Activated CD8-positive, alpha-beta T cell treated with anti-CD3 and anti-CD28 coated beads, Interleukin-2, amount 10 ng/mL, durations not matched to agents 7 days and 5 days (primary cell): ENCODE measurements at regions not wholly inside any gene's neighbourhood (a gene's known extent, or its start where the extent isn't known, plus 50 kb on each side); places are given as distances from the start of the nearest gene placed in this dataset.

Source experiments
- ATAC-seq: fragments of 150-1000 bp; cut with Tn5 transposase; one replicate; pipeline ENCODE4 v1.10.0; 2021; ENCODE audit warnings: moderate library complexity
- CTCF ChIA-PET: fragments of 350-600 bp; sonication (Branson Sonifier 250); formaldehyde crosslinking; loops from one replicate; lab custom pipeline; 2021; ENCODE audit warnings: antibody characterized with exemption; lab: Charles Lee
- POLR2A ChIA-PET: fragments of 350-600 bp; sonication (Branson Sonifier 250); formaldehyde crosslinking; loops from one replicate; lab custom pipeline; 2021; ENCODE audit warnings: antibody characterized with exemption; lab: Charles Lee
- DNase-seq: peaks from one replicate; pipeline ENCODE4 v3.0.0-alpha.2; 2020
- H3K27ac Mint-ChIP-seq: one replicate; pipeline ENCODE4 v1.8.0; 2021; ENCODE audit warnings: mild to moderate bottlenecking, mixed read lengths
- H3K27me3 Mint-ChIP-seq: one replicate; pipeline ENCODE4 v1.8.0; 2021; ENCODE audit warnings: low read depth, mixed read lengths
- H3K36me3 Mint-ChIP-seq: one replicate; pipeline ENCODE4 v1.8.0; 2021; ENCODE audit warnings: low read depth, mixed read lengths
- H3K4me1 Mint-ChIP-seq: one replicate; pipeline ENCODE4 v1.8.0; 2021; ENCODE audit warnings: low read depth, mixed read lengths
- H3K4me3 Mint-ChIP-seq: one replicate; pipeline ENCODE4 v1.8.0; 2021; ENCODE audit warnings: mild to moderate bottlenecking, mixed read lengths
- H3K9me3 Mint-ChIP-seq: one replicate; pipeline ENCODE4 v1.8.0; 2022; ENCODE audit warnings: mixed read lengths; ENCODE audit not compliant: insufficient read depth

- no peaks in the 10 kb centered on the region for H3K9me3 Mint-ChIP-seq
- peaks cover 10% of the 10 kb centered on the region for H3K4me1 Mint-ChIP-seq
- H3K4me3 Mint-ChIP-seq = no peak overlapping the region
- ATAC-seq (no peak), DNase-seq (no peak)
- ChIA-PET POLR2A (no interaction called here), CTCF (interaction anchor here (0.7 to 1.2 kb wide), 4 partner anchors 34 to 61 kb away, joined by 3 to 4 read pairs (median 3); no protein-coding TSS in a partner anchor)
- H3K27me3 Mint-ChIP-seq = peaks cover 28% of the 10 kb centered on the region
- no peak overlapping the region for H3K27ac Mint-ChIP-seq
- H3K36me3 Mint-ChIP-seq = no peaks in the 10 kb centered on the region
Observed at GRCh38 chr2:176493909-176494308, 224.7 kb downstream of the MTX2 start.

GRCh38 chr2:176494949-176495353 lies 225.7 kb downstream of the MTX2 start:
- peaks cover 35% of the 10 kb centered on the region for H3K27me3 Mint-ChIP-seq
- POLR2A ChIA-PET = no interaction called here
- CTCF ChIA-PET = interaction anchor here (1.3 kb wide), 1 partner anchor 22 kb away, joined by 3 read pairs; no protein-coding TSS in a partner anchor
- H3K4me3 Mint-ChIP-seq = no peak overlapping the region
- no peaks in the 10 kb centered on the region for H3K9me3 Mint-ChIP-seq
- no peak for ATAC-seq
- no peak for DNase-seq
- H3K27ac Mint-ChIP-seq = no peak overlapping the region
- no peaks in the 10 kb centered on the region for H3K36me3 Mint-ChIP-seq
- H3K4me1 Mint-ChIP-seq = peaks cover 10% of the 10 kb centered on the region

GRCh38 chr2:176495826-176496225 lies 226.6 kb downstream of the MTX2 start:
- Mint-ChIP-seq H3K4me1 (peaks cover 10% of the 10 kb centered on the region), H3K4me3 (no peak overlapping the region), H3K27me3 (peaks cover 35% of the 10 kb centered on the region), H3K36me3 (no peaks in the 10 kb centered on the region), H3K9me3 (no peaks in the 10 kb centered on the region), H3K27ac (no peak overlapping the region)
- ATAC-seq = no peak
- no peak for DNase-seq
- ChIA-PET CTCF (interaction anchor here (1.1 to 1.2 kb wide), 2 partner anchors 16 to 41 kb away, joined by 3 read pairs; no protein-coding TSS in a partner anchor), POLR2A (no interaction called here)

- Mint-ChIP-seq H3K36me3 (no peaks in the 10 kb centered on the region), H3K4me1 (peaks cover under 1% of the 10 kb centered on the region), H3K9me3 (no peaks in the 10 kb centered on the region), H3K27me3 (peaks cover 38% of the 10 kb centered on the region), H3K27ac (no peak overlapping the region), H3K4me3 (no peak overlapping the region)
- CTCF ChIA-PET = interaction anchor here (1.1 to 1.2 kb wide), 2 partner anchors 15 to 42 kb away, joined by 3 read pairs; no protein-coding TSS in a partner anchor
- ATAC-seq = no peak
- POLR2A ChIA-PET = no interaction called here
- DNase-seq = no peak
Observed at GRCh38 chr2:176496761-176497160, 227.5 kb downstream of the MTX2 start.

DNA sequence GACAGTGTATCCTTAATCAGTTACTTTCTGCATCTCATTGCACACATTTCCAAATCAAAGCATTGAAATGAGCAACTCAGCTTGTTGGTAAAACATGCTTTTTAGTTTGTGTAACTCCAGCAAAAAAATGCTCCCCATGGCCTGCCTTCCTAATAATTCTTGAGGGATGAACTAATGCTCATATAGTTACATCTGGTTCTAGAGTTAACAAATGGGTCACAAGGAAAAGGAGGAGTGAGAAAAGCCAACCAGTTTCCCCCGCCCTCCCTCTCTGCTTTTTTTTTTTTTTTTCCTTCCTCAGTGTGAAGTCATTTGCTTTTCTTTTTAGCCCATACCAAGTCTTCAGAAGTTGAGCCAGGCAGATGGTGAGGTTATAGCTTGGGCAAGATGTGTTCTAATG lies 231.7 kb downstream of the MTX2 start:
- Mint-ChIP-seq H3K4me3 (no peak overlapping the region), H3K4me1 (no peaks in the 10 kb centered on the region), H3K9me3 (no peaks in the 10 kb centered on the region), H3K27me3 (peaks cover 29% of the 10 kb centered on the region), H3K27ac (no peak overlapping the region), H3K36me3 (no peaks in the 10 kb centered on the region)
- ChIA-PET CTCF (interaction anchor here (1.0 to 1.5 kb wide), 2 partner anchors 9 to 53 kb away, joined by 3 to 6 read pairs; no protein-coding TSS in a partner anchor), POLR2A (no interaction called here)
- ATAC-seq (no peak), DNase-seq (no peak)

DNA sequence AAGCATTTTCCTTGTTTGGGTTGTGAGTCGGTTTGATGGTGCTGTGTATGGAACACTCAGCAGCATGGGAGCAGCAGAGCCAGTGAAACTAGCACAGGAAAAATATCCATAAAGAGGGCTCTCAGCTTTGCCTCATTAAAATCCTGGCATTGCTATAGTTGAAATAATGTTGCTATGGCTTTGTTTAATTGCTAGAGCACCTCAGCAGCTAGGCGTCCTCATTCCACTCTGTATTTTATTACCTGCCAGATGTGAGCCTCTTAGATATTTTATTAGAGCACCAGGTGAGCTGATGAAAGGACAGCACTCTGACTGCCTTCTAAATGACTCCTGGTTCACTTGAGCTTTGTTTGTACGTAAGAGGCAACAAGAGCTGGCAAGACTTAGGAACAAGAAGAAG lies 232.4 kb downstream of the MTX2 start:
- H3K9me3 Mint-ChIP-seq = no peaks in the 10 kb centered on the region

DNA sequence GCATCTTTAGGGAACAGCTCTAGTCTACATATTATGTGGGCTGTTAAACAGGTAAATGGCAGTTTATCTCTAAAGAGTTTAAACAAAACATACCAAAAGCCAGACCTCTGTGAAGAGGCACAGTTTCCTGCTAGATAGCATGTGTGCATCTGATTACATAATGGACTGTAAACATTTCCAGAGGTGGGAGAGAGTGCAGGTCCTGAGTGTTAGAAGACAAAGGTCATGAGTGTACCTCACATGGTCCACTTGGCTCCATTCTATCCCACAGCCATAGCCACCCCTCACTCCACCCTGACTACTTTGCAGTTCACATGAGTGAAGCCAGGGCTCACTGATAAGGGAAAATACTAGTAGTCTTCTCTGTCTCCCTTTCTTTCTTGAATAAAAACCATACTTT lies 233.4 kb downstream of the MTX2 start:
- Mint-ChIP-seq H3K36me3 (no peaks in the 10 kb centered on the region), H3K27me3 (peaks cover 26% of the 10 kb centered on the region), H3K27ac (no peak overlapping the region), H3K4me3 (no peak overlapping the region), H3K9me3 (no peaks in the 10 kb centered on the region), H3K4me1 (no peaks in the 10 kb centered on the region)
- DNase-seq (no peak), ATAC-seq (no peak)
- POLR2A ChIA-PET = no interaction called here
- CTCF ChIA-PET = no interaction called here

More for the DNA sequence above, 232.4 kb downstream of the MTX2 start:
- no peak for ATAC-seq
- no peak for DNase-seq
- Mint-ChIP-seq H3K27ac (no peak overlapping the region), H3K4me1 (no peaks in the 10 kb centered on the region), H3K36me3 (no peaks in the 10 kb centered on the region), H3K4me3 (no peak overlapping the region), H3K27me3 (peaks cover 26% of the 10 kb centered on the region)
- CTCF ChIA-PET = no interaction called here
- POLR2A ChIA-PET = no interaction called here

- Mint-ChIP-seq H3K4me1 (peaks cover 7% of the 10 kb centered on the region), H3K4me3 (no peak overlapping the region), H3K9me3 (no peaks in the 10 kb centered on the region), H3K27ac (no peak overlapping the region), H3K27me3 (peaks cover 24% of the 10 kb centered on the region), H3K36me3 (no peaks in the 10 kb centered on the region)
- POLR2A ChIA-PET = no interaction called here
- ATAC-seq = no peak
- CTCF ChIA-PET = interaction anchor here (0.9 to 2.4 kb wide), 4 partner anchors 44 to 377 kb away, joined by 3 to 7 read pairs (median 4); no protein-coding TSS in a partner anchor
- DNase-seq = no peak
Observed at GRCh38 chr2:176503776-176504175, 234.5 kb downstream of the MTX2 start.

- DNase-seq (no peak), ATAC-seq (no peak)
- Mint-ChIP-seq H3K4me1 (peaks cover 11% of the 10 kb centered on the region), H3K27ac (no peak overlapping the region), H3K9me3 (no peaks in the 10 kb centered on the region), H3K27me3 (peaks cover 18% of the 10 kb centered on the region), H3K4me3 (no peak overlapping the region), H3K36me3 (no peaks in the 10 kb centered on the region)
- ChIA-PET POLR2A (no interaction called here), CTCF (interaction anchor here (0.9 to 2.4 kb wide), 3 partner anchors 45 to 378 kb away, joined by 3 to 7 read pairs (median 4); no protein-coding TSS in a partner anchor)
Observed at GRCh38 chr2:176504440-176504839, 235.2 kb downstream of the MTX2 start.

DNA sequence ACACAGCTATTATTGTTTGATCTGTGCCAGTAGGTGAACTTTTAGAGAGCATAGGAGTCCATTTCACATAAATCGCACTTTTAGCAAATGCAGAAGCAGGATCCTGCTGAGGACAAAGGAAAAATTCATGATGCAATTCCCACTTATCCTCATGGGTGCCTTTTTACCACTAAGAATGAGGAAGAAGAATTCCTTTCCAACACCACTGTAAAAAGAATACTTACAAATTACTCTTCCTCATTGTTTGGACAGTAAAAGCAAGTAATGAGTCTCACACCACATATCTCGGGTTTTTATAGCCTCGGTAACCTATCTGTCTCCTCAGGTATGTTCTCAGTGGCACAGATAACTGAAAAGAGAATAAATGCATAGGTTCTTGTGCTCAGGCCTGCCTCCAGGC lies 238.5 kb downstream of the MTX2 start:
- CTCF ChIA-PET = no interaction called here
- no peaks in the 10 kb centered on the region for H3K36me3 Mint-ChIP-seq
- no peaks in the 10 kb centered on the region for H3K9me3 Mint-ChIP-seq
- ATAC-seq = no peak
- no peak for DNase-seq
- no peak overlapping the region for H3K4me3 Mint-ChIP-seq
- H3K4me1 Mint-ChIP-seq = peaks cover 11% of the 10 kb centered on the region
- H3K27ac Mint-ChIP-seq = no peak overlapping the region
- POLR2A ChIA-PET = interaction anchor here (0.5 kb wide), 1 partner anchor 1323 kb away, joined by 3 read pairs; no protein-coding TSS in a partner anchor
- peaks cover 12% of the 10 kb centered on the region for H3K27me3 Mint-ChIP-seq

DNA sequence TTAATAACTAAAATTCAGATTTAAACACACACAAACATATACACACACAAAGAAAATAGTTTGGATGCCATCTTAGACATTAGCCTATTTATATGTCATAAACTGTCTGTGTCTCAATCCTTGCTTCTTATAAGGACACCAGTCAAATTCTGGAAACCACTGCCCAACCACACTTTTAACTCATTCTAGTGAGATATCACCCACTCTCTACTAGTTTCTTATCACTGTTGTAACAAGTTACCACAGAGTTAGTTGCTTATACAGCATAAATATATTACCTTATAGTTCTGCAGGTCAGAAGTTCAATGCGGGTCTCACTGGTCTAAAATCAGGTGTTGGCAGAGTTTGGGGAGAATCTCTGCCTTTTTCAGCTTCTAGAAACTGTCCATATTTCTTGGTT lies 239.1 kb downstream of the MTX2 start:
- H3K27me3 Mint-ChIP-seq = peaks cover 8% of the 10 kb centered on the region
- H3K36me3 Mint-ChIP-seq = no peaks in the 10 kb centered on the region
- ChIA-PET POLR2A (no interaction called here), CTCF (no interaction called here)
- H3K27ac Mint-ChIP-seq = no peak overlapping the region
- peaks cover 11% of the 10 kb centered on the region for H3K4me1 Mint-ChIP-seq
- DNase-seq (no peak), ATAC-seq (no peak)
- no peaks in the 10 kb centered on the region for H3K9me3 Mint-ChIP-seq
- no peak overlapping the region for H3K4me3 Mint-ChIP-seq

- Mint-ChIP-seq H3K4me3 (no peak overlapping the region), H3K4me1 (peaks cover 11% of the 10 kb centered on the region), H3K9me3 (no peaks in the 10 kb centered on the region), H3K27me3 (peaks cover 6% of the 10 kb centered on the region), H3K36me3 (no peaks in the 10 kb centered on the region), H3K27ac (no peak overlapping the region)
- ChIA-PET POLR2A (no interaction called here), CTCF (no interaction called here)
- ATAC-seq (no peak), DNase-seq (no peak)
Observed at GRCh38 chr2:176508984-176509740, 239.9 kb downstream of the MTX2 start.
